ENCODE measurements at regions not wholly inside any gene's neighbourhood (a gene's known extent, or its start where the extent isn't known, plus 50 kb on each side); places are given as distances from the start of the nearest gene placed in this dataset.

DNA sequence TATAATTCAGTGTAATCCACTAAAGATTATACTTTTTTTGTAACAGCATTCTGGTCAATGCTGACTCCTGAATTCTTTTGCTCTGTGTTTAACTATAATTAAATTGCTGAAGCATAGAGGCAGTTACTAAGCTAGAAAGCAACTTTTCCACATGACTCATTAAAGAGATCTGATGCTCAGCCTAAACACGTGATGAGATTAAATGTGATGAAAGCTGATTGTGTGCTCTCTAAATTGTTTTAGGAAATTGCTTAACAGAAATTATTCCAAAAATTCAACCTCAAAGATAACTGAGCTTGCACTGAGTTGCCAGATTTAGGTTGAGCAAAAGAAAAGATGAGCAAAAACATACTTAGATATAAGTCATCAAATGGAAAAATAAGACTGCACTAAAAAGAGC lies 1033.6 kb downstream of the FAM181B start:
- H3K4me1 ChIP-seq (ENCODE audit: control insufficient read depth in 2 of 2, insufficient read depth in 2 of 2, low read length in 2 of 2): no peaks in the 10 kb centered on the region
- no peaks in the 10 kb centered on the region for H3K36me3 ChIP-seq (ENCODE audit: control insufficient read depth in 2 of 2, insufficient read depth in 2 of 2, low read length in 2 of 2)
- no peaks in the 10 kb centered on the region for H3K9me3 ChIP-seq (ENCODE audit: control insufficient read depth in 2 of 2, low read length in 2 of 2)
- no peak overlapping the region for H3K27ac ChIP-seq (ENCODE audit: low read depth in 2 of 2, low read length in 2 of 2)
- no peak overlapping the region for H3K9ac ChIP-seq (ENCODE audit: low read depth in 1 of 2, low read length in 2 of 2)
- no peak overlapping the region for H3K4me3 ChIP-seq (ENCODE audit: low read length in 2 of 2)
- no peaks in the 10 kb centered on the region for H3K27me3 ChIP-seq (ENCODE audit: control insufficient read depth in 2 of 2, insufficient read depth in 2 of 2, low read length in 2 of 2)

DNA sequence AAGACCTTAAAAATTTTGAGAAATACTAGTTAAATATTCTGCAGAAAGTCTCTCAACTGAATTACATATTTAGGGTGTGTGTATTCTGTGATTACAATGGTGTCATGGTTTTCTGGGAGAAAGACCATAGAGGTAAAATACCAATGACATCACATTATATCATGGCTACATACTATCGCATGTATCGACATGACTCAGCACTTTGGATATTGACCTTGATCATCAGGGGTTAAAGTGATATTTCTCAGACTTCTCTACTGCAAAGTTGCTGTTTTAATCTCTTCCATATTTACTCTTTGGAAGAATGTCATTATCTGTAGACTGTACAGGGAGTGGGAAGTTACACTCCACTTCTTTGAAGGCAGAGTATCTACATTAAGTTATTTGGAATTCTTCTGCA lies 1046.6 kb downstream of the FAM181B start:
- H3K4me1 ChIP-seq (ENCODE audit: control insufficient read depth in 2 of 2, insufficient read depth in 2 of 2, low read length in 2 of 2): no peaks in the 10 kb centered on the region
- H3K36me3 ChIP-seq (ENCODE audit: control insufficient read depth in 2 of 2, insufficient read depth in 2 of 2, low read length in 2 of 2): no peaks in the 10 kb centered on the region
- H3K9ac ChIP-seq (ENCODE audit: low read depth in 1 of 2, low read length in 2 of 2): no peak overlapping the region
- H3K27me3 ChIP-seq (ENCODE audit: control insufficient read depth in 2 of 2, insufficient read depth in 2 of 2, low read length in 2 of 2): no peaks in the 10 kb centered on the region
- H3K4me3 ChIP-seq (ENCODE audit: low read length in 2 of 2): no peak overlapping the region
- H3K27ac ChIP-seq (ENCODE audit: low read depth in 2 of 2, low read length in 2 of 2): no peak overlapping the region
- H3K9me3 ChIP-seq (ENCODE audit: control insufficient read depth in 2 of 2, low read length in 2 of 2): peaks cover 0 to 5% of the 10 kb centered on the region in 2 donors

DNA sequence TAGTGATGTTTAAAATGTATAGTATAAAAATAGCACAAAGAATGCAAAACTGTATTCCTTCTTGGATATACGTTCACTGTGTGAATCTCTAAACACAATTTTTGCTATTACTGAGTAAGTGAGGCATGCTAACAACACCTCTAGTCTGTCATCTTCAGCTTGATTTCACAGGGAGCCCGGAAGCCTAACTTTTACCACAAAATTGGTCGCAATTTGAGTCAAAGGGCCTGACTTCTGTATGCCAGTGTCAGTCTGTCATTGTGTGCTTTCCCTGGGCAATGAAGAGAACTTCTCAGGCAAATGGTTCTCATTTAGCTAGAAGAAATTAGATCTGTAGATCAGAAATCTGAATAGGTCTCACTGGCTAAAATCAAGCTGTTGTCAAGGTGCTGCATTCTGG lies 1059.5 kb downstream of the FAM181B start:
- Histone ChIP-seq H3K9ac (ENCODE audit: low read depth in 1 of 2, low read length in 2 of 2) (no peak overlapping the region), H3K9me3 (ENCODE audit: control insufficient read depth in 2 of 2, low read length in 2 of 2) (no peaks in the 10 kb centered on the region), H3K27me3 (ENCODE audit: control insufficient read depth in 2 of 2, insufficient read depth in 2 of 2, low read length in 2 of 2) (no peaks in the 10 kb centered on the region), H3K4me1 (ENCODE audit: control insufficient read depth in 2 of 2, insufficient read depth in 2 of 2, low read length in 2 of 2) (no peaks in the 10 kb centered on the region), H3K36me3 (ENCODE audit: control insufficient read depth in 2 of 2, insufficient read depth in 2 of 2, low read length in 2 of 2) (no peaks in the 10 kb centered on the region), H3K4me3 (ENCODE audit: low read length in 2 of 2) (no peak overlapping the region), H3K27ac (ENCODE audit: low read depth in 2 of 2, low read length in 2 of 2) (no peak overlapping the region)

DNA sequence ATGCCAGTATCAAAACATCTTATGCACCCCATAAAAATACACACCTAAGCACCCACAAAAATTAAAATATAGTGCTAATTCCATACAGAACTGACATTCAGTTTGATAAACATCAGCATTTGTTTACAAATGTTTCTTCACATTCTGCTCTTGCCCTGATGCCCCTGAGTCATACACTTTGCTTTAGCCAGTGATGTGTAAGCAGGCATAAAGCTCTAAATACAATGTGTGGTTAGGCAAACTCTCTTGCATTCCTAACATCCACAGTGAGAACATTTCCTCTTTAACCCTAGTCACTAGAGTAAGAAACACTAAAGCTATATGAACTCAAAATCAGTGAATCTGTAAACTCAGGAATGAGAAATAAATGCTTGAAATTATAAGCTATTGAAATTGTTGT lies 1060.7 kb downstream of the FAM181B start:
- Histone ChIP-seq H3K27me3 (ENCODE audit: control insufficient read depth in 2 of 2, insufficient read depth in 2 of 2, low read length in 2 of 2) (no peaks in the 10 kb centered on the region), H3K27ac (ENCODE audit: low read depth in 2 of 2, low read length in 2 of 2) (no peak overlapping the region), H3K4me1 (ENCODE audit: control insufficient read depth in 2 of 2, insufficient read depth in 2 of 2, low read length in 2 of 2) (no peaks in the 10 kb centered on the region), H3K36me3 (ENCODE audit: control insufficient read depth in 2 of 2, insufficient read depth in 2 of 2, low read length in 2 of 2) (no peaks in the 10 kb centered on the region), H3K9ac (ENCODE audit: low read depth in 1 of 2, low read length in 2 of 2) (no peak overlapping the region), H3K4me3 (ENCODE audit: low read length in 2 of 2) (no peak overlapping the region), H3K9me3 (ENCODE audit: control insufficient read depth in 2 of 2, low read length in 2 of 2) (no peaks in the 10 kb centered on the region)

DNA sequence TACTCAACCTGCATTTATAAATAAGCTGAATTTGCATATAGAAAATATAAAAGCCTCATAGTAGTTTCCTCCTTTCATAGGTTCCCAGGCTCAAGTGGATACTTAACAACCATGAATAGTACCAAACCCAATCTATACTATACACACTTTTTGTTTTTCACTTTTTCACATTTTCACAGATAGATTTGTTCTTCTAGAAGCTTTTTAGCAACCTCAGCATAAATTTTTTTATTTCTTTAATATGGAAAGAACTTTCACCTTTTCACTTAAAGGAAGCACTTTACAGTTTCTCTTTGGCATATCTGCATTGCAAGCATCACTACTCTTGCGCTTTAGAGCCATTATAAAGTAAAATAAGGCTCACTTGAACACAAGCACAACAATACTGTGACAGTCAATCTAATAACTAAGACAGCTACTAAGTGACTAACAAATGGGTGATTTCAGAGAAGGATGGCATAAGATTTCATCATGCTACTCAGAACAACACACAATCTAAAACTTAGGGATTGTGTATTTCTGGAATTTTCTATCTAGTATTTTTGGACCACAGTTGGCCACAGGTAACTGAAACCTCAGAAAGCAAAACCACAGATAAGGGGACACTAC lies 1063.6 kb downstream of the FAM181B start:
- no peaks in the 10 kb centered on the region for H3K9me3 ChIP-seq (ENCODE audit: control insufficient read depth in 2 of 2, low read length in 2 of 2)
- H3K36me3 ChIP-seq (ENCODE audit: control insufficient read depth in 2 of 2, insufficient read depth in 2 of 2, low read length in 2 of 2): no peaks in the 10 kb centered on the region
- H3K9ac ChIP-seq (ENCODE audit: low read depth in 1 of 2, low read length in 2 of 2): no peak overlapping the region
- H3K4me1 ChIP-seq (ENCODE audit: control insufficient read depth in 2 of 2, insufficient read depth in 2 of 2, low read length in 2 of 2): no peaks in the 10 kb centered on the region
- no peak overlapping the region for H3K27ac ChIP-seq (ENCODE audit: low read depth in 2 of 2, low read length in 2 of 2)
- no peak overlapping the region for H3K4me3 ChIP-seq (ENCODE audit: low read length in 2 of 2)
- no peaks in the 10 kb centered on the region for H3K27me3 ChIP-seq (ENCODE audit: control insufficient read depth in 2 of 2, insufficient read depth in 2 of 2, low read length in 2 of 2)

DNA sequence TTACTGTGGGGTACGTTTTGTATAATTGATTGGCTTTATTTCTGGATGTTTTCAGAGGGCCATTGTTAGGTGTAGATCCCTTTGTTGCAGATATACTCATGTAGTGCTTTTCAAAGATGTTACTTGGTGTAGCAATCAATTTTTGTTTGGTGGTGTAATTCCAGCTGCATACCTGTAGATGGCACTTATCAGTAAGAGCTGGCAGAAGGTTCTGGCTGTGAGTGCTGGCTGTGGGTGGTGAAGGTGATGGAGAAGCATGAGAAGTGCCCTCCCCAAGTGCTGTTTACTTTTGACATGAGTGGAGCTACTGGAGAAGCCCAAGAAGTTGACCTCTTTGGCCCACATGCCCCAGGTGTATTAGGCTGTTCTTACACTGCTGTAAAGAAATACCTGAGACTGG lies 1074.9 kb downstream of the FAM181B start:
- no peak overlapping the region for H3K9ac ChIP-seq (ENCODE audit: low read depth in 1 of 2, low read length in 2 of 2)
- H3K36me3 ChIP-seq (ENCODE audit: control insufficient read depth in 2 of 2, insufficient read depth in 2 of 2, low read length in 2 of 2): no peaks in the 10 kb centered on the region
- no peaks in the 10 kb centered on the region for H3K4me1 ChIP-seq (ENCODE audit: control insufficient read depth in 2 of 2, insufficient read depth in 2 of 2, low read length in 2 of 2)
- H3K9me3 ChIP-seq (ENCODE audit: control insufficient read depth in 2 of 2, low read length in 2 of 2): no peaks in the 10 kb centered on the region
- no peaks in the 10 kb centered on the region for H3K27me3 ChIP-seq (ENCODE audit: control insufficient read depth in 2 of 2, insufficient read depth in 2 of 2, low read length in 2 of 2)
- H3K4me3 ChIP-seq (ENCODE audit: low read length in 2 of 2): no peak overlapping the region
- H3K27ac ChIP-seq (ENCODE audit: low read depth in 2 of 2, low read length in 2 of 2): no peak overlapping the region

DNA sequence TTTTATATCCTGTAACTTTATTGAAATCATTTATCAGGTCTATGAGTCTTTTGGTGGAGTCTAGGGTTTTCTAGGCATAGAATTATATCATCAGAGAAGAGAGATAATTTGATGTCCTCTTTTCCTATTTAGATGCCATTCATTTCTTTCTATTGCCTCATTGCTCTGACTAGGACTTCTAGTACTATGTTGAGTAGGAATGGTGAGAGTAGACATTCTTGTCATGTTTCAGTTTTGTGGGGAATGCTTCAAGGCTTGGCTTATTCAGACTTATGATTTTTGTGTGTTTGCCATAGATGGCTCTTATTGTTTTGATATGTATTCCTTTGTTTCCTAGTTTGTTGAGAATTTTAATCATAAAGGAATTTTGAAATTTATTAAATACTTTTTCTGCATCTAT lies 1078.3 kb downstream of the FAM181B start:
- H3K4me3 ChIP-seq (ENCODE audit: low read length in 2 of 2): no peak overlapping the region
- no peaks in the 10 kb centered on the region for H3K9me3 ChIP-seq (ENCODE audit: control insufficient read depth in 2 of 2, low read length in 2 of 2)
- H3K36me3 ChIP-seq (ENCODE audit: control insufficient read depth in 2 of 2, insufficient read depth in 2 of 2, low read length in 2 of 2): no peaks in the 10 kb centered on the region
- H3K4me1 ChIP-seq (ENCODE audit: control insufficient read depth in 2 of 2, insufficient read depth in 2 of 2, low read length in 2 of 2): no peaks in the 10 kb centered on the region
- H3K27ac ChIP-seq (ENCODE audit: low read depth in 2 of 2, low read length in 2 of 2): no peak overlapping the region
- no peak overlapping the region for H3K9ac ChIP-seq (ENCODE audit: low read depth in 1 of 2, low read length in 2 of 2)
- H3K27me3 ChIP-seq (ENCODE audit: control insufficient read depth in 2 of 2, insufficient read depth in 2 of 2, low read length in 2 of 2): no peaks in the 10 kb centered on the region

DNA sequence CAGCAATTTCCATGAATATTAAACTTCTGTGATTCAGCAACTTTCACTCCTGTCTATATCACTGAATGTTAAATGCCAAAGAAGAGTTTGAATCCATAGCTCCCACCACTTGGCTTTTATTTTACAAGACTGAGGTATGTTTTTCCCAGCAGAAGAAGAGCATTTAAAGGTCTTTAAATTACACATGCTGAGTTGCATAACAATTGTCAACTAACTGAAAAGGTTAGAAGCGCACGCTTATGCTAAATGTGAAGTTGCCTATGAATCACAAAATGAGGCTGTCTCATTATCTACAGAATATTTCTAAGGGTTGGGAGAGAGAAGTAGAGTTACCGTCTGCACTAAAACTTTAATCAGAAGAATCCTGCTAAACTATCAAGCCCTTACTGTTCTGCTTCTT lies 1086.3 kb downstream of the FAM181B start:
- Histone ChIP-seq H3K36me3 (ENCODE audit: control insufficient read depth in 2 of 2, insufficient read depth in 2 of 2, low read length in 2 of 2) (no peaks in the 10 kb centered on the region), H3K9ac (ENCODE audit: low read depth in 1 of 2, low read length in 2 of 2) (no peak overlapping the region), H3K4me3 (ENCODE audit: low read length in 2 of 2) (no peak overlapping the region), H3K9me3 (ENCODE audit: control insufficient read depth in 2 of 2, low read length in 2 of 2) (no peaks in the 10 kb centered on the region), H3K27ac (ENCODE audit: low read depth in 2 of 2, low read length in 2 of 2) (no peak overlapping the region), H3K27me3 (ENCODE audit: control insufficient read depth in 2 of 2, insufficient read depth in 2 of 2, low read length in 2 of 2) (no peaks in the 10 kb centered on the region), H3K4me1 (ENCODE audit: control insufficient read depth in 2 of 2, insufficient read depth in 2 of 2, low read length in 2 of 2) (no peaks in the 10 kb centered on the region)

DNA sequence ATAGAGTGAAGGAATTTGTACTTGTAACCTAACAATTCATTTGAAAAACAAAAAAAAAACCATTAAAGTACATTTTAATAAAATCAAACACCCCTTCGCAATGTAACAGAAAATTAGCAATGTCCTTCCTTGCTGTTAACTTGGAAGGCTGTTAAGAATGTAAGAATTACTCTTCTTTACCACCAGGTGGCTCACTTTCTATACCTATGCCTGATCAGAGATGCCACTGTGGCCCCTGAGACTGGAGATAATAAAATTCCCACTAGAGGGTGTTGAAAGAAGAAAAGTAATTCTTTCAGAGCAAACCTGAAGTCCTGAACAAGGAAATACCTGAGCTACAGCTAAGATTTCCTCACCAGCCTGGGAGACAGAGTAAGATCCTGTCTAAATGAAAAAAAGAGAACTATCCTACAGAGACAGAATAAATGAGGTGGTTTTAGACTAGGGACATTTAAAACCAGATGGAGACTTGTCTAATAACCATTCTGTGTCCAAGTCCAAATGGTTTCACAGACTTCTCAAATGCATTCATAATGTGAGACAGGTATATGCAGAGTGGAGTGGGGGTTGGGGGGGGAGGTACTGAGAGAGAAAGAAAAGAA lies 1089.3 kb downstream of the FAM181B start:
- Histone ChIP-seq H3K27ac (ENCODE audit: low read depth in 2 of 2, low read length in 2 of 2) (no peak overlapping the region), H3K9me3 (ENCODE audit: control insufficient read depth in 2 of 2, low read length in 2 of 2) (no peaks in the 10 kb centered on the region), H3K4me1 (ENCODE audit: control insufficient read depth in 2 of 2, insufficient read depth in 2 of 2, low read length in 2 of 2) (no peaks in the 10 kb centered on the region), H3K9ac (ENCODE audit: low read depth in 1 of 2, low read length in 2 of 2) (no peak overlapping the region), H3K4me3 (ENCODE audit: low read length in 2 of 2) (no peak overlapping the region), H3K27me3 (ENCODE audit: control insufficient read depth in 2 of 2, insufficient read depth in 2 of 2, low read length in 2 of 2) (no peaks in the 10 kb centered on the region), H3K36me3 (ENCODE audit: control insufficient read depth in 2 of 2, insufficient read depth in 2 of 2, low read length in 2 of 2) (no peaks in the 10 kb centered on the region)

DNA sequence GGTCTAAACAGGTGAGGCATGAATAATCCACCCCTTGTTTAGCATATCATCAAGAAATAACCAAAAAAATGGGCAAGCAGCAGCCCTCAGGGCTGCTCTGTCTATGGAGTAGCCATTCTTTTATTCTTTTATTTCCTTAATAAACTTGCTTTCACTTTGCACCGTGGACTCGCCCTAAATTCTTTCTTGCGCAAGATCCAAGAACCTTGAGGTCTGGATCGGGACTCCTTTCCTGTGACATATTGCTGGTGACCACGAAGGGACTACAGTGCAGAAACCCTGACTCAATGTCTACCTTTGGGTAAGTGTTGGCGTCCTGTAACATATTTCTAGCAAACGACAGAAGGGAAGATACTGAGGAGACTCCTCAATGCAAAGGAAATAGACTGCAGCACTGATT lies 1099.2 kb downstream of the FAM181B start:
- Histone ChIP-seq H3K4me1 (ENCODE audit: control insufficient read depth in 2 of 2, insufficient read depth in 2 of 2, low read length in 2 of 2) (no peaks in the 10 kb centered on the region), H3K27ac (ENCODE audit: low read depth in 2 of 2, low read length in 2 of 2) (no peak overlapping the region), H3K4me3 (ENCODE audit: low read length in 2 of 2) (no peak overlapping the region), H3K27me3 (ENCODE audit: control insufficient read depth in 2 of 2, insufficient read depth in 2 of 2, low read length in 2 of 2) (no peaks in the 10 kb centered on the region), H3K9me3 (ENCODE audit: control insufficient read depth in 2 of 2, low read length in 2 of 2) (no peaks in the 10 kb centered on the region), H3K36me3 (ENCODE audit: control insufficient read depth in 2 of 2, insufficient read depth in 2 of 2, low read length in 2 of 2) (no peaks in the 10 kb centered on the region), H3K9ac (ENCODE audit: low read depth in 1 of 2, low read length in 2 of 2) (no peak overlapping the region)

Measured in mucosa of rectum (tissue), 2 donors.